ENCODE measurements at regions not wholly inside any gene's neighbourhood (a gene's known extent, or its start where the extent isn't known, plus 50 kb on each side); places are given as distances from the start of the nearest gene placed in this dataset.

DNA sequence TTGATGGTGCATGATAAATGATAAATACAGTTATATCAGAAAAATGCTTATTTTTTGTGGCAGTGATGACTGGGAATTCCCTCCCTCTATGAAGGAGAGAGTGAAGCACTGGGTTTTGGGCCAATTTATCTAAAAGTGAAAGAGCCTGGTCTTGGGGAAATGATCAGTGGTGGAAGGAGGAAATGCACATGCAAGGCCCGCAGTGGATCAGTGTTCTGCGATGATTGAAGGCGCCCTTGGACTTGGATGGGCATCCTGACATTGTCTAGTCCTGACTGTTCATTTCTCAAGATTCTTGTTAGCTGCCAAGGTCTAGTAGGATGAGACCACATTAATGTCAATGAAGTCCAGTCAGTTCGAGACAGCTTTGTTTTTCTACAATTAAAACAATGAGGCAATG, 272.0 kb upstream of the SLC35B3 start:
- ATAC-seq (no peak), DNase-seq (no peak)
- no peaks in the 10 kb centered on the region for H3K9me3 ChIP-seq
- no peaks in the 10 kb centered on the region for H3K27me3 ChIP-seq (ENCODE audit: low read depth)
- no peak overlapping the region for H3K27ac ChIP-seq
- no peaks in the 10 kb centered on the region for H3K36me3 ChIP-seq
- no peak overlapping the region for H3K4me3 ChIP-seq
- TF ChIP-seq, protein P1, sequence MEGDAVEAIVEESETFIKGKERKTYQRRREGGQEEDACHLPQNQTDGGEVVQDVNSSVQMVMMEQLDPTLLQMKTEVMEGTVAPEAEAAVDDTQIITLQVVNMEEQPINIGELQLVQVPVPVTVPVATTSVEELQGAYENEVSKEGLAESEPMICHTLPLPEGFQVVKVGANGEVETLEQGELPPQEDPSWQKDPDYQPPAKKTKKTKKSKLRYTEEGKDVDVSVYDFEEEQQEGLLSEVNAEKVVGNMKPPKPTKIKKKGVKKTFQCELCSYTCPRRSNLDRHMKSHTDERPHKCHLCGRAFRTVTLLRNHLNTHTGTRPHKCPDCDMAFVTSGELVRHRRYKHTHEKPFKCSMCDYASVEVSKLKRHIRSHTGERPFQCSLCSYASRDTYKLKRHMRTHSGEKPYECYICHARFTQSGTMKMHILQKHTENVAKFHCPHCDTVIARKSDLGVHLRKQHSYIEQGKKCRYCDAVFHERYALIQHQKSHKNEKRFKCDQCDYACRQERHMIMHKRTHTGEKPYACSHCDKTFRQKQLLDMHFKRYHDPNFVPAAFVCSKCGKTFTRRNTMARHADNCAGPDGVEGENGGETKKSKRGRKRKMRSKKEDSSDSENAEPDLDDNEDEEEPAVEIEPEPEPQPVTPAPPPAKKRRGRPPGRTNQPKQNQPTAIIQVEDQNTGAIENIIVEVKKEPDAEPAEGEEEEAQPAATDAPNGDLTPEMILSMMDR (IDR thresholded peaks at IDR 0.05), result no peak
- H3K4me1 ChIP-seq, result no peaks in the 10 kb centered on the region
- intact Hi-C loops (cut with DNase I), result no loop called here

DNA sequence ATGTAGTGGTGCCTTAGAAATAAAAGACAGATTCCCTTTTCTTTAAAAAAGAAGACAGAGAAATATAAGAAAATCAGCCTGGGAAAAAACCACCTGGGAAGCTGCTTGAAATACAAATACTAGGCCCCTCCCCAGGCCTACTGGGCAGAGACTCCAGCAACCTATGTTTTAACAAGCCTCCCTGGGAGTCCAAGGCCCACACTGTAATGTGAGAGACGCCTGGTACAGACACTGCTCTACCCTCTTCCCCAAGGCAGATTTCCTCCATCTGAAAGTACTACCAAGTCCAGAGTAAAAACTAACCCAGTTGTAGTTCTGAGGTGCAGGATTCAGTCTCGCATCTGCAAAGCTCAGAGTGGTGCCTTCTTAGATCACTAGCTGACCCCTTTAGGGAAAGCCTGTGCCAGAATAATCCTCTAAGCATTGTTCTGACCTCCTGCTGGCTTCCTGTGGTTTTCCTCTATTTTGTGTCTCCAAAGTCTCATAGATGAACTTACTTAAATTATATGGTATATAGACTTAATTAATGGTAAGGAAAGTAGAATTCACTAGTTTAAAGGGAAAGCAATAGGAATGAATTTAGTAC, 270.2 kb upstream of the SLC35B3 start:
- TF ChIP-seq, protein P1 (IDR thresholded peaks at IDR 0.05), result no peak

DNA sequence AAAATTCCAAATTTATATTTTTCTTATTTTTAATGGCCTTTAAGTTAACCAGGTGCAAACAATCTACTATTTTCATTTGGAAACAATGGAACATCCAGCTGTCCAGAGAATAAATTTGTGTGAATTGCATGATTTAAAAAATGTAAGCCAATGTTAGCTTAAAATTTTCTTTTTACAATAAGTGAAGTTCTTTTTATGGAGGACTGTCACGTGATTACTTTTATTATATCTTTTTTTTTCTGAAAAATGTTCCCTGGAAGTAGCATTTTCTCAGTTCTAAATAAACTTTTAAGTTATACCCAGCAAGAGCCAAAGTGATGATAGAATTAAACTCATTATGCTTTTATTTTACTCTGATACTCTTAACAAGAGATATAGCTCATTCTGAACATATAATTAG, 267.7 kb upstream of the SLC35B3 start:
- no peak for DNase-seq
- H3K36me3 ChIP-seq, result no peaks in the 10 kb centered on the region
- no peaks in the 10 kb centered on the region for H3K9me3 ChIP-seq
- H3K27me3 ChIP-seq (ENCODE audit: low read depth), result no peaks in the 10 kb centered on the region
- H3K27ac ChIP-seq, result no peak overlapping the region
- no peak for ATAC-seq
- TF ChIP-seq, protein P1 (IDR thresholded peaks at IDR 0.05), result no peak
- H3K4me1 ChIP-seq, result no peaks in the 10 kb centered on the region
- no peak overlapping the region for H3K4me3 ChIP-seq
- intact Hi-C loops (cut with DNase I), result no loop called here

More for the DNA sequence above, 270.2 kb upstream of the SLC35B3 start:
- no peak overlapping the region for H3K4me3 ChIP-seq
- ATAC-seq (no peak), DNase-seq (no peak)
- H3K4me1 ChIP-seq, result no peaks in the 10 kb centered on the region
- no peaks in the 10 kb centered on the region for H3K27me3 ChIP-seq (ENCODE audit: low read depth)
- no peaks in the 10 kb centered on the region for H3K9me3 ChIP-seq
- H3K27ac ChIP-seq, result no peak overlapping the region
- no peaks in the 10 kb centered on the region for H3K36me3 ChIP-seq
- intact Hi-C loops (cut with DNase I), result no loop called here

DNA sequence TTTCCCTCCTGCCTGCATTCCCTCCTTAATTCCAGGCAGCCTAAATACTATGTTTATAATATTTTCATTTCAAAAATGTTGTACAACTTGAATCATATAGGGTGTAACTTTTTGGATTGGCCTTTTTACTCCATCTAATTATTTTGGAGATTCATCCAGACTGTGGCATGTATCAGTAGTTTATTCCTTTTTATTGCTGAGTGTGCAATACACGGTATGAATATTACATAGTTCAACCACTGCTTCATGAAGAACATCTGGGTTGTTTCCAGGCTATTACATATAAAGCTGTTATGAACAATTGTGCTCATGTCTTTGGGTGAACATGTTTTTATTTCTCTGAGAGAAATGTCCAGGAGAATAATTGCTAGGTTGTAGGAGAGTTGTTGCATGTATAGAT, 253.5 kb upstream of the SLC35B3 start:
- H3K9me3 ChIP-seq, result no peaks in the 10 kb centered on the region
- H3K27ac ChIP-seq, result no peak overlapping the region
- no peaks in the 10 kb centered on the region for H3K36me3 ChIP-seq
- intact Hi-C loops (cut with DNase I), result no loop called here
- no peak overlapping the region for H3K4me3 ChIP-seq
- TF ChIP-seq, protein P1 (IDR thresholded peaks at IDR 0.05), result no peak
- no peak for DNase-seq
- no peaks in the 10 kb centered on the region for H3K27me3 ChIP-seq (ENCODE audit: low read depth)
- H3K4me1 ChIP-seq, result no peaks in the 10 kb centered on the region
- ATAC-seq, result no peak

DNA sequence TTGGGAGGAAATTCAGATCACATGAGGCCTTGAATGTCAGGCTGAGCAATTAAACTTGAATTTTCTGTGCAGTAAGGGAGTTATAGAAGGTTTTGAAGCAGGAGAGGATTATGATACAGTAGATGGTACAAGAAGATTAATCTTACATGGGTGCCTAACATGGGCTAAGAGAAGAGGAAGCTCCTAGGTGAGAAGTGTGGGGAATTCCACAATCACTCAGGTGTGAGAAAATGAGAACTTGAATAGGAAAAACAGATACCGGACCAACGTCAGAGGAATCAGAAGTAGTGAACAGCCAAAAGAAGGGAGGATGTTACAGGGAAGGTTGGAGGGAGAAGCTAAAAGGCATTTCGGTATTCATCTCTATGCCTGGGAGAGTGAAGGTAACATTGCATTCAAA, 250.7 kb upstream of the SLC35B3 start:
- H3K27me3 ChIP-seq (ENCODE audit: low read depth), result no peaks in the 10 kb centered on the region
- H3K4me1 ChIP-seq, result no peaks in the 10 kb centered on the region
- intact Hi-C loops (cut with DNase I), result no loop called here
- DNase-seq (no peak), ATAC-seq (no peak)
- no peak overlapping the region for H3K4me3 ChIP-seq
- H3K36me3 ChIP-seq, result no peaks in the 10 kb centered on the region
- TF ChIP-seq, protein P1 (IDR thresholded peaks at IDR 0.05), result no peak
- H3K9me3 ChIP-seq, result no peaks in the 10 kb centered on the region
- no peak overlapping the region for H3K27ac ChIP-seq

DNA sequence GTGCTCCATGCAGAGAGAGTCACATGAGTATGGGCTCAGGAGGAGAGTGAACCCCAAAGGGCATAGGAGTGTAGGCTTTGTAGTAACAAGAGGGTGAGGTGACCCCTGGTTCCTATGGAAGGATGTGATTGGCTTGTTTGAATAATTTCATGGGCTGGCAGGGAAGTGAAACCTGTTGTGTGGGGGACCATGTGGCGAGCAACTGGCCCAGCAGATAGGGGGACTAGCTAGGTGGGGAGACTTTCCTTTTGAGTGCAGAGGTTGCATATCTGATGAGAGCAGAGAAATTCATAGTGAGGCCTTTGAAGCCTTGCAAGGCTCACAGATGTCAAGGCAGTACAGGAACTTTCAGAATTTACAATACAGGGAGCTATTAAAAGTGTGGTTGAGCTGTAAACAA, 247.9 kb upstream of the SLC35B3 start:
- Histone ChIP-seq H3K27me3 (ENCODE audit: low read depth) (no peaks in the 10 kb centered on the region), H3K9me3 (no peaks in the 10 kb centered on the region), H3K4me3 (no peak overlapping the region), H3K27ac (no peak overlapping the region), H3K4me1 (no peaks in the 10 kb centered on the region), H3K36me3 (no peaks in the 10 kb centered on the region)
- intact Hi-C loops (cut with DNase I), result no loop called here
- TF ChIP-seq, protein P1 (IDR thresholded peaks at IDR 0.05), result no peak
- no peak for ATAC-seq
- DNase-seq, result no peak

Measured in lower lobe of right lung (tissue), 2 donors.